ENCODE measurements at regions not wholly inside any gene's neighbourhood (a gene's known extent, or its start where the extent isn't known, plus 50 kb on each side); places are given as distances from the start of the nearest gene placed in this dataset.

DNA sequence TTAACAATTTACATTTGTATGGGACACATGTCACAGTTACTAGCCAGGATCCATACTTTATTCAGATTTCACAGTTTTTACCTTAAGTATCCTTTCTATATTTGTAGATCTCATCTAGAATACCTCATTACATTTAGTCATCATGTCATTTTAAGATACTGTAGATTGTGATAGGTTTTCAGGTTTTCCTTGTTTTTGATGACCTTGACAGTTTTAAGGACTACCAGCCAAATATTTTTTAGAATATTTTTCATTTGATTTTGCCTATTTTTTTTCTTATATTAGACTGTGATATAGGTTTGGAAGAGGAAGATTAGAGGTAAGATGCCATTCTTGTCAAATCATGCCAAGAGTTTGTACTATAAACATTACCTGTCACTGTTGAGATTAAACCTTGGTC is 460.3 kb downstream of the ANKRD7 start:
- TF ChIP-seq POLR2AphosphoS5 (IDR thresholded peaks at IDR 0.05): no peak
- TF ChIP-seq CTCF (IDR thresholded peaks at IDR 0.05): no peak
- TF ChIP-seq EP300 (IDR thresholded peaks at IDR 0.05): no peak
- no peak for TF ChIP-seq POLR2A (IDR thresholded peaks at IDR 0.05)
- H3K27me3 ChIP-seq: no peaks in the 10 kb centered on the region

GRCh38 chr7:118689403-118689802 is 464.9 kb downstream of the ANKRD7 start:
- Histone ChIP-seq H3K27me3 (no peaks in the 10 kb centered on the region), H3K36me3 (no peaks in the 10 kb centered on the region), H3K27ac (no peak overlapping the region), H3K4me3 (no peak overlapping the region), H3K4me1 (no peaks in the 10 kb centered on the region), H3K9me3 (no peaks in the 10 kb centered on the region)
- WGBS: 96% methylated on average over 18 of the region's 18 CpGs
- TF ChIP-seq CTCF (IDR thresholded peaks at IDR 0.05) (no peak), POLR2A (IDR thresholded peaks at IDR 0.05) (no peak), POLR2AphosphoS5 (IDR thresholded peaks at IDR 0.05) (no peak), EP300 (IDR thresholded peaks at IDR 0.05) (no peak)
- peak in 1 of 2 donors; percentile 28 for DNase-seq (ENCODE audit: low spot score in 2 of 2)

More for the DNA sequence above, 460.3 kb downstream of the ANKRD7 start:
- Histone ChIP-seq H3K4me1 (no peaks in the 10 kb centered on the region), H3K36me3 (no peaks in the 10 kb centered on the region), H3K9me3 (no peaks in the 10 kb centered on the region), H3K27ac (no peak overlapping the region), H3K4me3 (no peak overlapping the region)
- DNase-seq (ENCODE audit: low spot score in 2 of 2): no peak

DNA sequence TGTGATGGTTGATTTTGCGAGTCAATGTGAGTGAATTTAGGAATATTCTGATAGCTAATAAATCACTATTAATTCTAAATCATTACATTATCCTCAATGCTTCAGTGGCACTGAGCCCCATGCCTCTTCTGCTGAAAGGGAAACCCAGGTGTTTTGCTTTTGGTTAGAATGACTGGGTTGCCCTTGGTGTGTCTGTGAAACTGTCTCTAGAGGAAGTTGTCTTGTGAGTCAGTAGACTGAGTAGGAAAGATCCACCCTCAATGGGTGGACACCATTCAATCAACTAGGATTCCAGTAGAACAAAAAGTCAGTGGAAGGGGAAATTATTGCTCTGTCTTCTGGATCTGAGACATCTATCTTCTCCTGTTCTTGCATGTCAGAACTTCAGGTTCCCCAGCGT is 472.4 kb downstream of the ANKRD7 start:
- H3K9me3 ChIP-seq: no peaks in the 10 kb centered on the region
- TF ChIP-seq CTCF (IDR thresholded peaks at IDR 0.05) (no peak), EP300 (IDR thresholded peaks at IDR 0.05) (no peak), POLR2AphosphoS5 (IDR thresholded peaks at IDR 0.05) (no peak), POLR2A (IDR thresholded peaks at IDR 0.05) (no peak)
- no peaks in the 10 kb centered on the region for H3K27me3 ChIP-seq
- H3K4me3 ChIP-seq: no peak overlapping the region
- no peaks in the 10 kb centered on the region for H3K4me1 ChIP-seq
- DNase-seq (ENCODE audit: low spot score in 2 of 2): no peak
- no peaks in the 10 kb centered on the region for H3K36me3 ChIP-seq
- WGBS: 89% methylated on average over 2 of the region's 2 CpGs
- no peak overlapping the region for H3K27ac ChIP-seq

GRCh38 chr7:118699222-118699621 is 474.7 kb downstream of the ANKRD7 start:
- Histone ChIP-seq H3K9me3 (no peaks in the 10 kb centered on the region), H3K4me1 (no peaks in the 10 kb centered on the region), H3K27ac (no peak overlapping the region), H3K4me3 (no peak overlapping the region), H3K27me3 (no peaks in the 10 kb centered on the region), H3K36me3 (no peaks in the 10 kb centered on the region)
- TF ChIP-seq CTCF (IDR thresholded peaks at IDR 0.05) (no peak), POLR2A (IDR thresholded peaks at IDR 0.05) (no peak), POLR2AphosphoS5 (IDR thresholded peaks at IDR 0.05) (no peak), EP300 (IDR thresholded peaks at IDR 0.05) (no peak)
- WGBS: 59% methylated on average over 4 of the region's 4 CpGs
- no peak for DNase-seq (ENCODE audit: low spot score in 2 of 2)

DNA sequence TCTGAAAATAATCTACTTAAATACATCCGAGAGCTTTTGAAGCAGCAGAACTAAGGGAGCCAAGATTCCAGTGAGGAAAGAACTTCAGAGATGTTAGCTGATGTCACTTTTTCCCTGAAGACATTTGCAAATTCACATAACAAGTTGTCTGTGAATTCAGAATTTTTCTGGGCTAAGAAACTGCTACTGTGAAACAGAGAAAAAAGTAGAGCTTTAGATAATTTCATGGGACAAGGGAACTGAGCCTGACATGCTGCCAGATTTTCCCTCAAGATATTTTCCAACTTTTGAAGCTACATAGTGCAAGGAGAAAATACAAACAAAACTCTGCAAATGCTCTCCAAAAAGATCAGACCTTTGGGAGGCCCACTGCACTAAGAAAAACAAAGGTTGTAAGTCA is 484.2 kb downstream of the ANKRD7 start:
- H3K9me3 ChIP-seq: no peaks in the 10 kb centered on the region
- no peaks in the 10 kb centered on the region for H3K27me3 ChIP-seq
- TF ChIP-seq CTCF (IDR thresholded peaks at IDR 0.05) (no peak), POLR2A (IDR thresholded peaks at IDR 0.05) (no peak), EP300 (IDR thresholded peaks at IDR 0.05) (no peak), POLR2AphosphoS5 (IDR thresholded peaks at IDR 0.05) (no peak)
- no peak for DNase-seq (ENCODE audit: low spot score in 2 of 2)
- no peaks in the 10 kb centered on the region for H3K36me3 ChIP-seq
- no peak overlapping the region for H3K27ac ChIP-seq
- 50% methylated on average over 1 of the region's 1 CpG for WGBS
- H3K4me3 ChIP-seq: no peak overlapping the region
- H3K4me1 ChIP-seq: no peaks in the 10 kb centered on the region
